ENCODE measurements at regions not wholly inside any gene's neighbourhood (a gene's known extent, or its start where the extent isn't known, plus 50 kb on each side); places are given as distances from the start of the nearest gene placed in this dataset.

- no peak for TF ChIP-seq CTCF (IDR thresholded peaks at IDR 0.05)
- no peak for TF ChIP-seq POLR2AphosphoS5 (IDR thresholded peaks at IDR 0.05)
Measured at GRCh38 chr17:63156986-63157385, 191.0 kb downstream of the TANC2 start.
